Activated CD8-positive, alpha-beta T cell treated with anti-CD3 and anti-CD28 coated beads, Interleukin-2, amount 10 ng/mL, durations not matched to agents 7 days and 5 days (primary cell): ENCODE measurements at regions not wholly inside any gene's neighbourhood (a gene's known extent, or its start where the extent isn't known, plus 50 kb on each side); places are given as distances from the start of the nearest gene placed in this dataset.

Experiments
- ATAC-seq: fragments of 150-1000 bp; cut with Tn5 transposase; one replicate; pipeline ENCODE4 v1.10.0; 2021; ENCODE audit warnings: moderate library complexity
- CTCF ChIA-PET: fragments of 350-600 bp; sonication (Branson Sonifier 250); formaldehyde crosslinking; loops from one replicate; lab custom pipeline; 2021; ENCODE audit warnings: antibody characterized with exemption; lab: Charles Lee
- POLR2A ChIA-PET: fragments of 350-600 bp; sonication (Branson Sonifier 250); formaldehyde crosslinking; loops from one replicate; lab custom pipeline; 2021; ENCODE audit warnings: antibody characterized with exemption; lab: Charles Lee
- DNase-seq: peaks from one replicate; pipeline ENCODE4 v3.0.0-alpha.2; 2020
- H3K27ac Mint-ChIP-seq: one replicate; pipeline ENCODE4 v1.8.0; 2021; ENCODE audit warnings: mild to moderate bottlenecking, mixed read lengths
- H3K27me3 Mint-ChIP-seq: one replicate; pipeline ENCODE4 v1.8.0; 2021; ENCODE audit warnings: low read depth, mixed read lengths
- H3K36me3 Mint-ChIP-seq: one replicate; pipeline ENCODE4 v1.8.0; 2021; ENCODE audit warnings: low read depth, mixed read lengths
- H3K4me1 Mint-ChIP-seq: one replicate; pipeline ENCODE4 v1.8.0; 2021; ENCODE audit warnings: low read depth, mixed read lengths
- H3K4me3 Mint-ChIP-seq: one replicate; pipeline ENCODE4 v1.8.0; 2021; ENCODE audit warnings: mild to moderate bottlenecking, mixed read lengths
- H3K9me3 Mint-ChIP-seq: one replicate; pipeline ENCODE4 v1.8.0; 2022; ENCODE audit warnings: mixed read lengths; ENCODE audit not compliant: insufficient read depth

- no peaks in the 10 kb centered on the region for H3K36me3 Mint-ChIP-seq
- no peaks in the 10 kb centered on the region for H3K9me3 Mint-ChIP-seq
- ChIA-PET POLR2A (interaction anchor here (0.8 kb wide), 1 partner anchor 65 kb away, joined by 5 read pairs; no protein-coding TSS in a partner anchor), CTCF (no interaction called here)
- no peak overlapping the region for H3K4me3 Mint-ChIP-seq
- H3K4me1 Mint-ChIP-seq: no peaks in the 10 kb centered on the region
- no peaks in the 10 kb centered on the region for H3K27me3 Mint-ChIP-seq
- ATAC-seq (no peak), DNase-seq (no peak)
- H3K27ac Mint-ChIP-seq: no peak overlapping the region
Measured at GRCh38 chr12:13745111-13745860, 236.1 kb downstream of the GRIN2B start.

GRCh38 chr12:13744561-13744960, 236.8 kb downstream of the GRIN2B start:
- ChIA-PET POLR2A (no interaction called here), CTCF (no interaction called here)
- Mint-ChIP-seq H3K4me3 (no peak overlapping the region), H3K9me3 (no peaks in the 10 kb centered on the region), H3K4me1 (no peaks in the 10 kb centered on the region), H3K27me3 (no peaks in the 10 kb centered on the region), H3K36me3 (no peaks in the 10 kb centered on the region), H3K27ac (no peak overlapping the region)
- ATAC-seq (no peak), DNase-seq (no peak)

- no peaks in the 10 kb centered on the region for H3K4me1 Mint-ChIP-seq
- no peak overlapping the region for H3K27ac Mint-ChIP-seq
- H3K27me3 Mint-ChIP-seq: no peaks in the 10 kb centered on the region
- DNase-seq (no peak), ATAC-seq (no peak)
- H3K36me3 Mint-ChIP-seq: no peaks in the 10 kb centered on the region
- H3K9me3 Mint-ChIP-seq: no peaks in the 10 kb centered on the region
- ChIA-PET CTCF (no interaction called here), POLR2A (no interaction called here)
- H3K4me3 Mint-ChIP-seq: no peak overlapping the region
Measured at GRCh38 chr12:13740149-13740545, 241.3 kb downstream of the GRIN2B start.

- ATAC-seq (no peak), DNase-seq (no peak)
- no peak overlapping the region for H3K27ac Mint-ChIP-seq
- CTCF ChIA-PET: no interaction called here
- no peaks in the 10 kb centered on the region for H3K36me3 Mint-ChIP-seq
- H3K4me3 Mint-ChIP-seq: no peak overlapping the region
- H3K27me3 Mint-ChIP-seq: no peaks in the 10 kb centered on the region
- no peaks in the 10 kb centered on the region for H3K9me3 Mint-ChIP-seq
- POLR2A ChIA-PET: no interaction called here
- no peaks in the 10 kb centered on the region for H3K4me1 Mint-ChIP-seq
Measured at GRCh38 chr12:13735734-13736133, 245.7 kb downstream of the GRIN2B start.

GRCh38 chr12:13734584-13735152, 246.7 kb downstream of the GRIN2B start:
- ChIA-PET POLR2A (no interaction called here), CTCF (no interaction called here)
- DNase-seq (no peak), ATAC-seq (no peak)
- Mint-ChIP-seq H3K9me3 (no peaks in the 10 kb centered on the region), H3K27me3 (no peaks in the 10 kb centered on the region), H3K36me3 (no peaks in the 10 kb centered on the region), H3K4me1 (no peaks in the 10 kb centered on the region), H3K4me3 (no peak overlapping the region), H3K27ac (no peak overlapping the region)

- Mint-ChIP-seq H3K27ac (no peak overlapping the region), H3K4me3 (no peak overlapping the region), H3K9me3 (no peaks in the 10 kb centered on the region), H3K36me3 (no peaks in the 10 kb centered on the region), H3K4me1 (no peaks in the 10 kb centered on the region), H3K27me3 (no peaks in the 10 kb centered on the region)
- no peak for ATAC-seq
- ChIA-PET POLR2A (no interaction called here), CTCF (no interaction called here)
- no peak for DNase-seq
Measured at GRCh38 chr12:13727707-13728195, 253.7 kb downstream of the GRIN2B start.

GRCh38 chr12:13725049-13725448, 256.4 kb downstream of the GRIN2B start:
- no peaks in the 10 kb centered on the region for H3K9me3 Mint-ChIP-seq
- H3K27ac Mint-ChIP-seq: no peak overlapping the region
- H3K4me1 Mint-ChIP-seq: no peaks in the 10 kb centered on the region
- H3K27me3 Mint-ChIP-seq: no peaks in the 10 kb centered on the region
- no peak overlapping the region for H3K4me3 Mint-ChIP-seq
- ChIA-PET CTCF (no interaction called here), POLR2A (no interaction called here)
- ATAC-seq (no peak), DNase-seq (no peak)
- no peaks in the 10 kb centered on the region for H3K36me3 Mint-ChIP-seq

GRCh38 chr12:13724136-13724535, 257.3 kb downstream of the GRIN2B start:
- no peaks in the 10 kb centered on the region for H3K27me3 Mint-ChIP-seq
- ATAC-seq (no peak), DNase-seq (no peak)
- H3K36me3 Mint-ChIP-seq: no peaks in the 10 kb centered on the region
- H3K4me3 Mint-ChIP-seq: no peak overlapping the region
- no peaks in the 10 kb centered on the region for H3K4me1 Mint-ChIP-seq
- H3K27ac Mint-ChIP-seq: no peak overlapping the region
- H3K9me3 Mint-ChIP-seq: no peaks in the 10 kb centered on the region
- POLR2A ChIA-PET: no interaction called here
- CTCF ChIA-PET: no interaction called here

- H3K36me3 Mint-ChIP-seq: no peaks in the 10 kb centered on the region
Measured at GRCh38 chr12:13719986-13720385, 261.4 kb downstream of the GRIN2B start.

GRCh38 chr12:13718271-13718670, 263.1 kb downstream of the GRIN2B start:
- no peaks in the 10 kb centered on the region for H3K27me3 Mint-ChIP-seq
- H3K27ac Mint-ChIP-seq: no peak overlapping the region
- CTCF ChIA-PET: no interaction called here
- DNase-seq (no peak), ATAC-seq (no peak)
- H3K4me1 Mint-ChIP-seq: no peaks in the 10 kb centered on the region
- no peaks in the 10 kb centered on the region for H3K9me3 Mint-ChIP-seq
- no peaks in the 10 kb centered on the region for H3K36me3 Mint-ChIP-seq
- POLR2A ChIA-PET: no interaction called here
- no peak overlapping the region for H3K4me3 Mint-ChIP-seq

More at GRCh38 chr12:13719986-13720385, 261.4 kb downstream of the GRIN2B start:
- DNase-seq: no peak
- Mint-ChIP-seq H3K27me3 (no peaks in the 10 kb centered on the region), H3K9me3 (no peaks in the 10 kb centered on the region), H3K4me1 (no peaks in the 10 kb centered on the region), H3K27ac (no peak overlapping the region), H3K4me3 (no peak overlapping the region)
- ChIA-PET POLR2A (no interaction called here), CTCF (no interaction called here)
- no peak for ATAC-seq

- POLR2A ChIA-PET: interaction anchor here (0.7 kb wide), 1 partner anchor 103 kb away, joined by 3 read pairs; no protein-coding TSS in a partner anchor
- Mint-ChIP-seq H3K27me3 (no peaks in the 10 kb centered on the region), H3K4me1 (no peaks in the 10 kb centered on the region), H3K4me3 (no peak overlapping the region), H3K9me3 (no peaks in the 10 kb centered on the region), H3K27ac (no peak overlapping the region), H3K36me3 (no peaks in the 10 kb centered on the region)
- ATAC-seq (no peak), DNase-seq (no peak)
- CTCF ChIA-PET: no interaction called here
Measured at GRCh38 chr12:13716119-13716518, 265.3 kb downstream of the GRIN2B start.

- no peak for ATAC-seq
- Mint-ChIP-seq H3K4me1 (no peaks in the 10 kb centered on the region), H3K27ac (no peak overlapping the region), H3K27me3 (no peaks in the 10 kb centered on the region), H3K9me3 (no peaks in the 10 kb centered on the region), H3K4me3 (no peak overlapping the region), H3K36me3 (no peaks in the 10 kb centered on the region)
- DNase-seq: no peak
- POLR2A ChIA-PET: no interaction called here
- CTCF ChIA-PET: no interaction called here
Measured at GRCh38 chr12:13713556-13714410, 267.6 kb downstream of the GRIN2B start.
